NT2/D1 (cell line): ENCODE measurements at regions not wholly inside any gene's neighbourhood (a gene's known extent, or its start where the extent isn't known, plus 50 kb on each side); places are given as distances from the start of the nearest gene placed in this dataset.

Experiments used
- SUZ12 ChIP-seq: IDR thresholded peaks from 2 replicates; pipeline ENCODE4 v1.6.1; 2011; ENCODE audit not compliant: insufficient read length, insufficient read depth; ENCODE audit errors: extremely low read depth
- YY1 ChIP-seq: IDR thresholded peaks from 2 replicates; pipeline ENCODE4 v1.6.1; 2011; ENCODE audit not compliant: insufficient read length, insufficient read depth
- ZNF274 ChIP-seq: IDR thresholded peaks from 2 replicates; pipeline ENCODE4 v1.6.1; 2011; ENCODE audit warnings: mild to moderate bottlenecking, low read depth, low read length

GRCh38 chr12:13805041-13805440, 176.4 kb downstream of the GRIN2B start:
- no peak for TF ChIP-seq ZNF274
- TF ChIP-seq YY1 = no peak
- TF ChIP-seq SUZ12 = no peak
